ENCODE measurements at regions not wholly inside any gene's neighbourhood (a gene's known extent, or its start where the extent isn't known, plus 50 kb on each side); places are given as distances from the start of the nearest gene placed in this dataset.

DNA sequence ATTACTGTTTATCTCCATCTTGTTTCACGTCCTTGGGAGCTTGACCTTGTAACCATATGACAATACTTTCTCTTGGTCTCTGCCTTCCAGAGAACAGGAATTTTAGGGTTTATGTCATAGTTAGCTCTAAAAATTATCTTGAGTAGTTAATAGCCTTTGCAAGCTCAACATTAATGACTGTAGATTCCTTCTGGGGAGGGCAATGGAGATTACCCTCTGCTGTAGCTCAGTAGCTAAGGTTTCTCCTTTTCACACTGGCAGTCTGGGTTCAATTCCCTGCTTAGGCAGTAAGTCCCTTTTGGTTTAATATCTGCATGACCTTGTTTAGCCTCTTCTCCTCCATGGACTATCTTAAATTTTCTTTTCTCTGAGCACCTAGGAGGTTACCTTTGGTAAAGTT lies 181.7 kb upstream of the GPR101 start:
- DNase-seq = no peak
- H3K27me3 ChIP-seq (ENCODE audit: control insufficient read depth, insufficient read depth, low read length, poor library complexity, severe bottlenecking) = no peaks in the 10 kb centered on the region
- no peak overlapping the region for H3K4me3 ChIP-seq (ENCODE audit: low read length)
- Mint-ChIP-seq H3K4me1 (peaks cover 8% of the 10 kb centered on the region), H3K27me3 (ENCODE audit: insufficient read depth) (no peaks in the 10 kb centered on the region), H3K9me3 (peaks cover 64% of the 10 kb centered on the region), H3K27ac (no peak overlapping the region), H3K4me3 (no peak overlapping the region), H3K36me3 (ENCODE audit: low read depth) (no peaks in the 10 kb centered on the region)
- no peak overlapping the region for H3K9ac ChIP-seq (ENCODE audit: extremely low read depth, low read length, poor library complexity, severe bottlenecking)
- no peaks in the 10 kb centered on the region for H3K36me3 ChIP-seq (ENCODE audit: control insufficient read depth, insufficient read depth, low read length)
- H3K4me1 ChIP-seq (ENCODE audit: control insufficient read depth, insufficient read depth, low read length) = no peaks in the 10 kb centered on the region
- peaks cover 13% of the 10 kb centered on the region for H3K9me3 ChIP-seq (ENCODE audit: control insufficient read depth, low read length)
- 83% methylated on average over 1 of the region's 1 CpG; no CpG with 5 or more reads in 1 of the 2 experiments for WGBS, 2 experiments (ENCODE audit: insufficient coverage in 1 of 2, insufficient read length in 1 of 2)
- H3K27ac ChIP-seq (ENCODE audit: low read depth, low read length) = no peak overlapping the region
- TF ChIP-seq, protein P1, sequence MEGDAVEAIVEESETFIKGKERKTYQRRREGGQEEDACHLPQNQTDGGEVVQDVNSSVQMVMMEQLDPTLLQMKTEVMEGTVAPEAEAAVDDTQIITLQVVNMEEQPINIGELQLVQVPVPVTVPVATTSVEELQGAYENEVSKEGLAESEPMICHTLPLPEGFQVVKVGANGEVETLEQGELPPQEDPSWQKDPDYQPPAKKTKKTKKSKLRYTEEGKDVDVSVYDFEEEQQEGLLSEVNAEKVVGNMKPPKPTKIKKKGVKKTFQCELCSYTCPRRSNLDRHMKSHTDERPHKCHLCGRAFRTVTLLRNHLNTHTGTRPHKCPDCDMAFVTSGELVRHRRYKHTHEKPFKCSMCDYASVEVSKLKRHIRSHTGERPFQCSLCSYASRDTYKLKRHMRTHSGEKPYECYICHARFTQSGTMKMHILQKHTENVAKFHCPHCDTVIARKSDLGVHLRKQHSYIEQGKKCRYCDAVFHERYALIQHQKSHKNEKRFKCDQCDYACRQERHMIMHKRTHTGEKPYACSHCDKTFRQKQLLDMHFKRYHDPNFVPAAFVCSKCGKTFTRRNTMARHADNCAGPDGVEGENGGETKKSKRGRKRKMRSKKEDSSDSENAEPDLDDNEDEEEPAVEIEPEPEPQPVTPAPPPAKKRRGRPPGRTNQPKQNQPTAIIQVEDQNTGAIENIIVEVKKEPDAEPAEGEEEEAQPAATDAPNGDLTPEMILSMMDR (conservative IDR thresholded peaks at IDR 0.05) = no peak

DNA sequence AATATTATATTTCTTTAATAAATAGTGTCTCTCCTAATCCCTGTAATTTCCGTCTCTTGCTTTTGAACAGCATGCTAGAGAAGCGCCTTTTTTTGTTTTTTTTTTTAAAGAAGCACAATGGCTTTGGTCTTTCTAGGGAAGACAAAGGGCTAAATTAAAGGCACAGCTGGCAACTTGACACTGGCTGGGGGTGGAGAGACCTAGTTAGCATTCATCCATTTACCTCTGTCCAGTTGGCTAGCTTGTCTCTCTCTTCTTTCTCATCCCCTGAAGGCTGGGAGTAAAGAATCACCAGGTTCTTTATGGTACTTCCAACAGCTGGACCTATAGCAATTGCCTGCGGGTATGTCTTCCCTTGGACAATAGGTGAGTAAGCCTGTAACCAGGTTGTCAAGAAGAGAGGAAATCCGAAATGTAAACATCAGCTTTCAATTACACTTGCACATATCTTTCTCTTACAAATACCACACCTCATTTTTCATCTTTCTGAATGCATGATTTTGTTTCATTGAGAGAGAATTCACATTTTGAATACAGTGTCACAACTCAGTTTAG lies 178.4 kb upstream of the GPR101 start:
- H3K27ac ChIP-seq (ENCODE audit: low read depth, low read length) = no peak overlapping the region
- Mint-ChIP-seq H3K27ac (no peak overlapping the region), H3K27me3 (ENCODE audit: insufficient read depth) (no peaks in the 10 kb centered on the region), H3K4me1 (peaks cover 13% of the 10 kb centered on the region), H3K4me3 (no peak overlapping the region), H3K9me3 (peaks cover 57% of the 10 kb centered on the region), H3K36me3 (ENCODE audit: low read depth) (no peaks in the 10 kb centered on the region)
- H3K4me3 ChIP-seq (ENCODE audit: low read length) = no peak overlapping the region
- H3K9ac ChIP-seq (ENCODE audit: extremely low read depth, low read length, poor library complexity, severe bottlenecking) = no peak overlapping the region
- TF ChIP-seq, protein P1 (conservative IDR thresholded peaks at IDR 0.05) = no peak
- no peaks in the 10 kb centered on the region for H3K36me3 ChIP-seq (ENCODE audit: control insufficient read depth, insufficient read depth, low read length)
- no peaks in the 10 kb centered on the region for H3K27me3 ChIP-seq (ENCODE audit: control insufficient read depth, insufficient read depth, low read length, poor library complexity, severe bottlenecking)
- peaks cover 13% of the 10 kb centered on the region for H3K9me3 ChIP-seq (ENCODE audit: control insufficient read depth, low read length)
- DNase-seq = no peak
- H3K4me1 ChIP-seq (ENCODE audit: control insufficient read depth, insufficient read depth, low read length) = no peaks in the 10 kb centered on the region
- WGBS, 2 experiments (ENCODE audit: insufficient coverage in 1 of 2, insufficient read length in 1 of 2) = 42% methylated on average over 4 of the region's 4 CpGs; no CpG with 5 or more reads in 1 of the 2 experiments

DNA sequence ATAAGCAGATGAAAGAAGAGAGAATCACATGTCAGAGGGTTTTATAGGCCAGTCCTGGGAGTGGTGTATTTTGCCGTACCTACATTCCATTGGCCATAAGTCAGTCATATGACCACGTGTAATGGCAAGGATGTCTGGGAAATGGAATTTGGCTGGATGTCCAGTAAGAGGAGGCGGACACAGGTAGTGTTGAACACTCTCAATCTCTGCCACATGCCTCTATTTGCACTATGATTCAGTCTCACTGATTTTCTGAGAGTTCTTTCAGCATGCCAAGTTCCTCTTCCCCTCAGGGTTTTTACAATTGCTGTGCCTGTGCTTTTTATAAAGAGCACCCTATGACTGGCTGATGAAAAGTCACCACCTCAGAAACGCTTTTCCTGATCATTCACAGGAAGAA lies 164.2 kb upstream of the GPR101 start:
- Histone ChIP-seq H3K4me1 (ENCODE audit: control insufficient read depth, insufficient read depth, low read length) (no peaks in the 10 kb centered on the region), H3K36me3 (ENCODE audit: control insufficient read depth, insufficient read depth, low read length) (no peaks in the 10 kb centered on the region), H3K27ac (ENCODE audit: low read depth, low read length) (no peak overlapping the region), H3K9ac (ENCODE audit: extremely low read depth, low read length, poor library complexity, severe bottlenecking) (no peak overlapping the region), H3K9me3 (ENCODE audit: control insufficient read depth, low read length) (no peaks in the 10 kb centered on the region), H3K27me3 (ENCODE audit: control insufficient read depth, insufficient read depth, low read length, poor library complexity, severe bottlenecking) (no peaks in the 10 kb centered on the region), H3K4me3 (ENCODE audit: low read length) (no peak overlapping the region)
- Mint-ChIP-seq H3K27me3 (ENCODE audit: insufficient read depth) (peaks cover 8% of the 10 kb centered on the region), H3K4me1 (no peaks in the 10 kb centered on the region), H3K9me3 (peaks cover 45% of the 10 kb centered on the region), H3K27ac (no peak overlapping the region), H3K36me3 (ENCODE audit: low read depth) (no peaks in the 10 kb centered on the region), H3K4me3 (no peak overlapping the region)
- TF ChIP-seq, protein P1 (conservative IDR thresholded peaks at IDR 0.05) = no peak
- WGBS, 2 experiments (ENCODE audit: insufficient coverage in 1 of 2, insufficient read length in 1 of 2) = 83 to 88% methylated on average over 1 to 4 of the region's 4 CpGs
- no peak for DNase-seq

All from endodermal cell (in vitro differentiated cells).